ENCODE measurements at regions not wholly inside any gene's neighbourhood (a gene's known extent, or its start where the extent isn't known, plus 50 kb on each side); places are given as distances from the start of the nearest gene placed in this dataset.

GRCh38 chr2:72028996-72029395 lies 118.7 kb downstream of the CYP26B1 start:
- TF ChIP-seq POLR2A (IDR thresholded peaks at IDR 0.05; ENCODE audit: low read length), result no peak
- TF ChIP-seq GATA1 (IDR thresholded peaks at IDR 0.05; ENCODE audit: low read depth, low read length), result no peak
